HFFc6 (cell line): ENCODE measurements at regions not wholly inside any gene's neighbourhood (a gene's known extent, or its start where the extent isn't known, plus 50 kb on each side); places are given as distances from the start of the nearest gene placed in this dataset.

Experiments used
- DNase-seq: peaks from one replicate; pipeline ENCODE4 v3.0.0-alpha.2; 2018
- H3K27ac Mint-ChIP-seq: 2 replicates; pipeline ENCODE4 v1.8.0; 2020; ENCODE audit warnings: mild to moderate bottlenecking, mixed read lengths
- H3K27me3 Mint-ChIP-seq: 2 replicates; pipeline ENCODE4 v1.8.0; 2021; ENCODE audit warnings: mild to moderate bottlenecking, moderate library complexity, mixed read lengths; ENCODE audit not compliant: insufficient read depth
- H3K36me3 Mint-ChIP-seq: 2 replicates; pipeline ENCODE4 v1.8.0; 2021; ENCODE audit warnings: low read depth, mixed read lengths
- H3K4me1 Mint-ChIP-seq: 2 replicates; pipeline ENCODE4 v1.8.0; 2020; ENCODE audit warnings: low read depth, mixed read lengths
- H3K4me3 Mint-ChIP-seq: 2 replicates; pipeline ENCODE4 v1.8.0; 2020; ENCODE audit warnings: mild to moderate bottlenecking, moderate library complexity, mixed read lengths
- H3K9me3 Mint-ChIP-seq: 2 replicates; pipeline ENCODE4 v1.8.0; 2020; ENCODE audit warnings: mild to moderate bottlenecking, mixed read lengths
- CTCF ChIP-seq: fragments of 200-600 bp; sonication (generic); IDR thresholded peaks from 2 replicates; pipeline ENCODE4 v1.5.0; 2021; ENCODE audit warnings: antibody characterized with exemption, mild to moderate bottlenecking

DNA sequence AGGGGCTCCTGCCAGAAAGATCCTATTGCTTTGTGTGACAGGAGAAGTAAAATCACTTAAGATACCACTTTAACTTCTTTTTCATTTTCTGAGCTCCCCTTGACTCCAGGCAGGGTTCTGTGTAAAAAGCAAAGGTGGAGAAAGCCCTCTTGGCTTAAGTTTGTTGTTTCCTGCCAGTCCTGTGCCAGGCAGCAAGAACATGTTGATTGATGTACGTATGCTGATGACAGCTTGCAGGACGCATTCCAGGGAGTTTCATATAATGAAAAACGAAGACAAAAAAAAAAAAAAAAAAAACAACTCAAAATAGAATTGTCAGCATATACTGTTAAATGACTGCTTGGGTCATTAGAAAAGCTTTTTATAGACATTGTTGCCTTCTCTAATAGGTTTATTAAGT, 251.7 kb downstream of the PSAT1 start:
- no peak overlapping the region for H3K27ac Mint-ChIP-seq
- H3K36me3 Mint-ChIP-seq = peaks cover 3% of the 10 kb centered on the region; the same call in 1 of the 2 replicates
- H3K9me3 Mint-ChIP-seq = no peaks in the 10 kb centered on the region
- no peak for TF ChIP-seq CTCF
- H3K27me3 Mint-ChIP-seq = peaks cover 8% of the 10 kb centered on the region
- peaks cover 6% of the 10 kb centered on the region for H3K4me1 Mint-ChIP-seq
- no peak overlapping the region for H3K4me3 Mint-ChIP-seq
- no peak for DNase-seq

DNA sequence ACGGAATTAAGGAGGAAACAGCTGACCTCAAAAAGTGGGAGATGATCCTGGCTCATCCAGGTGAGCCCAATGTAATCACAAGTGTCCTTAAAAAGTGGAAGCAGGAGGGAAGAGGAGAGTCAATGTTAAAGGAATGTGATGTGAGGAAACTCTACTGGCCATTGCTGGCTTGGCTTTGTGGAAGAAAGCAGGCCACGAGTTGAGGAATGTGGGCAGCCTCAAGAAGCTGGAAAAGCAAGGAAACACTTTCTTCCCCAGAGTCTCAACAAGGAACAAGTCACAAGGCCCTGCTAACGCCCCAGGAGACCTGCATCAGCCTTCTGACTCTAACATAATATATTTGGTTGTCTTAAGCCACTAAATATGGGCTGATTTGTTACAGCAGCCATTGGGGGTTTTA, 252.8 kb downstream of the PSAT1 start:
- Mint-ChIP-seq H3K27me3 (peaks cover 8% of the 10 kb centered on the region), H3K36me3 (peaks cover 3% of the 10 kb centered on the region; the same call in 1 of the 2 replicates), H3K4me1 (peaks cover 6% of the 10 kb centered on the region), H3K4me3 (no peak overlapping the region), H3K9me3 (no peaks in the 10 kb centered on the region), H3K27ac (no peak overlapping the region)
- peak; percentile 20 for DNase-seq
- no peak for TF ChIP-seq CTCF

DNA sequence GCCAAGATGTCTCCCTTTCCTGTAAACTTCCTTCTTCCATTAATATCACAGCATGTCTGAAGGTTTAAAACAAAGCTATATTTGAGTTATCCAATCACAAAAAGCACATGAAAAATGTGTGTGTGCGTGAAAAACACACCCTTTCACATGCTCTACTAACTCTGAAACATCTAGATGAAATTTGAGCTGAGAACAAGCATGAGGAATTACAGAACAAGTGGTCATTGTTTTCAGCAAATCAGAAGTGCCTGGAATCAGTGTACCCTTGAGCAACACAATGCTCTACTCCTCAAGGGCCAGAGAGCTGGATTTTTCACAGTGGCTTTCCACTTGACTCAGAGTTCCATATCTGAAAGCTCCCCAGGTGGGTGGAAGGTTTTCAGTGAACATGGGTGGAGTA, 255.9 kb downstream of the PSAT1 start:
- H3K36me3 Mint-ChIP-seq = peaks cover 3% of the 10 kb centered on the region; the same call in 1 of the 2 replicates
- H3K27ac Mint-ChIP-seq = no peak overlapping the region
- no peak for TF ChIP-seq CTCF
- peaks cover 6% of the 10 kb centered on the region for H3K4me1 Mint-ChIP-seq
- no peak for DNase-seq
- no peaks in the 10 kb centered on the region for H3K9me3 Mint-ChIP-seq
- no peak overlapping the region for H3K4me3 Mint-ChIP-seq
- peaks cover 14% of the 10 kb centered on the region for H3K27me3 Mint-ChIP-seq

GRCh38 chr9:78557540-78557939, 260.6 kb downstream of the PSAT1 start:
- Mint-ChIP-seq H3K4me3 (no peak overlapping the region), H3K36me3 (no peaks in the 10 kb centered on the region), H3K4me1 (peaks cover 19% of the 10 kb centered on the region)

DNA sequence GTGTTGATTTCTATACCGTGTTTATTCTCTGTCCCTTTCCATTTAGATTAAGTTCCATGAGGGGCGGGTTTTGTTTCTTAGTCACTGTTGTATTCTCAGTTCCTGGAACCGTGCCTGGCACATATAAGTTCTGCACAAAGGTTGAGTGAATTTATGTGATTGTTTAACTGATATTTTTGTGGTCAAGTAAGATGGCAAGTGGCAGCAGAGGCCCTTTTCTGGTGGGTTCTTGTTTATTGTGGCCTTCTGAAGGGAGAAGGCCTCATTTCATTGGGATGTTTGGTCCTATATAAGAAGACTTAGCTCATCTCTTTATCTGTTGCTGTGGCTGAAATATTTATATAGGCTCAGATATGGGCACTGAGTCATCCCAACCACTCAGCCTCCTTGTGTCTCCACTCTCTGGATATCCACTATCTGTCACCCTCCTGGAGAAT, 262.5 kb downstream of the PSAT1 start:
- TF ChIP-seq CTCF = no peak
- DNase-seq = peak; percentile 72
- H3K27me3 Mint-ChIP-seq = peaks cover 16% of the 10 kb centered on the region
- H3K4me3 Mint-ChIP-seq = peak overlapping the region; percentile 41
- peak overlapping the region; percentile 12 for H3K27ac Mint-ChIP-seq
- no peaks in the 10 kb centered on the region for H3K36me3 Mint-ChIP-seq
- H3K4me1 Mint-ChIP-seq = peaks cover 19% of the 10 kb centered on the region
- H3K9me3 Mint-ChIP-seq = no peaks in the 10 kb centered on the region

More at GRCh38 chr9:78557540-78557939, 260.6 kb downstream of the PSAT1 start:
- Mint-ChIP-seq H3K9me3 (no peaks in the 10 kb centered on the region), H3K27me3 (peaks cover 15% of the 10 kb centered on the region), H3K27ac (no peak overlapping the region)
- TF ChIP-seq CTCF = no peak
- DNase-seq = no peak

GRCh38 chr9:78562021-78562420, 265.1 kb downstream of the PSAT1 start:
- no peak for TF ChIP-seq CTCF
- H3K27ac Mint-ChIP-seq = no peak overlapping the region
- H3K36me3 Mint-ChIP-seq = no peaks in the 10 kb centered on the region
- no peaks in the 10 kb centered on the region for H3K9me3 Mint-ChIP-seq
- H3K4me3 Mint-ChIP-seq = no peak overlapping the region
- H3K27me3 Mint-ChIP-seq = peaks cover 9% of the 10 kb centered on the region; the same call in 1 of the 2 replicates
- DNase-seq = no peak
- H3K4me1 Mint-ChIP-seq = peaks cover 33% of the 10 kb centered on the region
